Peyer's patch (tissue), 4 donors: ENCODE measurements at regions not wholly inside any gene's neighbourhood (a gene's known extent, or its start where the extent isn't known, plus 50 kb on each side); places are given as distances from the start of the nearest gene placed in this dataset.

Source experiments
- POLR2A ChIP-seq, 2 donors: fragments of 450-650 bp; IDR thresholded peaks; one replicate each; pipeline ENCODE4 v1.5.1; 2017; ENCODE audit warnings: antibody characterized with exemption in 2 of 2, mild to moderate bottlenecking in 2 of 2, moderate library complexity in 2 of 2
- TF ChIP-seq, protein P1 (sequence below), 6 experiments: fragments of 450-650 bp in 4 of 6; fragments of 200-600 bp in 2 of 6; sonication (generic) in 1 of 6; IDR thresholded peaks; one replicate each; pipeline ENCODE4 v1.5.1; 2017 to 2019; ENCODE audit warnings: antibody characterized with exemption in 6 of 6, mild to moderate bottlenecking in 3 of 6, moderate library complexity in 1 of 6

DNA sequence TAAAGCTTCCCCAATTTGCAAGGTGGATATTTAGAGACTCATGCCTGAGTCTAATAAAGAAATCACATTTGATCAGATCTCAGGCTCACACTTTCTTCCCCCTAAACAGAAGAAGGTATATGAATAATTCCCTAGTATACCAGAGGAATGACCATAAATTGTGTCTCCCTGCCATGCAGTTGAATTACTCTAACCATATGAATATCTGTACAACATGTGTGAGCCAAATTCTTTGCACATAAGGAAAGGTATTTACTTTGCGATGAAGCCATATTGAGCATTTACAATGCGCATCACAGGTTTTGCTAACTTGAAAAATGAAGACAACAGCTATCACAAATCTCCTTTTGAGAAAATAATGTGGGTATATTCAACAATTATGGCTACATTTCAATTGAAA is 479.4 kb downstream of the NR2F1-AS1 start:
- TF ChIP-seq POLR2A (IDR thresholded peaks at IDR 0.05): no peak
- TF ChIP-seq, protein P1, sequence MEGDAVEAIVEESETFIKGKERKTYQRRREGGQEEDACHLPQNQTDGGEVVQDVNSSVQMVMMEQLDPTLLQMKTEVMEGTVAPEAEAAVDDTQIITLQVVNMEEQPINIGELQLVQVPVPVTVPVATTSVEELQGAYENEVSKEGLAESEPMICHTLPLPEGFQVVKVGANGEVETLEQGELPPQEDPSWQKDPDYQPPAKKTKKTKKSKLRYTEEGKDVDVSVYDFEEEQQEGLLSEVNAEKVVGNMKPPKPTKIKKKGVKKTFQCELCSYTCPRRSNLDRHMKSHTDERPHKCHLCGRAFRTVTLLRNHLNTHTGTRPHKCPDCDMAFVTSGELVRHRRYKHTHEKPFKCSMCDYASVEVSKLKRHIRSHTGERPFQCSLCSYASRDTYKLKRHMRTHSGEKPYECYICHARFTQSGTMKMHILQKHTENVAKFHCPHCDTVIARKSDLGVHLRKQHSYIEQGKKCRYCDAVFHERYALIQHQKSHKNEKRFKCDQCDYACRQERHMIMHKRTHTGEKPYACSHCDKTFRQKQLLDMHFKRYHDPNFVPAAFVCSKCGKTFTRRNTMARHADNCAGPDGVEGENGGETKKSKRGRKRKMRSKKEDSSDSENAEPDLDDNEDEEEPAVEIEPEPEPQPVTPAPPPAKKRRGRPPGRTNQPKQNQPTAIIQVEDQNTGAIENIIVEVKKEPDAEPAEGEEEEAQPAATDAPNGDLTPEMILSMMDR (IDR thresholded peaks at IDR 0.05): no peak
